ENCODE measurements at regions not wholly inside any gene's neighbourhood (a gene's known extent, or its start where the extent isn't known, plus 50 kb on each side); places are given as distances from the start of the nearest gene placed in this dataset.

- Mint-ChIP-seq H3K4me3 (no peak overlapping the region), H3K27ac (no peak overlapping the region), H3K4me1 (ENCODE audit: low read depth) (no peaks in the 10 kb centered on the region), H3K36me3 (ENCODE audit: low read depth) (no peaks in the 10 kb centered on the region), H3K9me3 (no peaks in the 10 kb centered on the region), H3K27me3 (peaks cover 5% of the 10 kb centered on the region)
- no peak overlapping the region for H3K4me3 ChIP-seq (ENCODE audit: low read length)
- intact Hi-C loops (cut with DNase I, micrococcal nuclease): no loop called here
- H3K27me3 ChIP-seq (ENCODE audit: control insufficient read depth in 1 of 2, insufficient read depth in 2 of 2, low read length in 2 of 2): no peaks in the 10 kb centered on the region
- ATAC-seq (ENCODE audit: poor library complexity): no peak
- ChIA-PET POLR2A (no interaction called here), CTCF (no interaction called here)
- TF ChIP-seq CTCF (IDR thresholded peaks at IDR 0.05): no peak
- H3K4me1 ChIP-seq (ENCODE audit: insufficient read depth, low read length): no peaks in the 10 kb centered on the region
- no peak for DNase-seq
- no peak overlapping the region for H3K27ac ChIP-seq (ENCODE audit: low read depth in 1 of 2, low read length in 2 of 2)
- no peaks in the 10 kb centered on the region for H3K36me3 ChIP-seq (ENCODE audit: insufficient read depth, low read length)
- no peaks in the 10 kb centered on the region for H3K9me3 ChIP-seq (ENCODE audit: control insufficient read depth in 1 of 2, insufficient read depth in 1 of 2, low read length in 2 of 2)
These were observed 203.5 kb upstream of the PLXNC1 start for GRCh38 chr12:93944911-93945310.

GRCh38 chr12:93946542-93947150, 201.7 kb upstream of the PLXNC1 start:
- Mint-ChIP-seq H3K27ac (no peak overlapping the region), H3K36me3 (ENCODE audit: low read depth) (no peaks in the 10 kb centered on the region), H3K4me3 (no peak overlapping the region), H3K4me1 (ENCODE audit: low read depth) (no peaks in the 10 kb centered on the region), H3K9me3 (no peaks in the 10 kb centered on the region), H3K27me3 (peaks cover 5% of the 10 kb centered on the region)
- no peak for ATAC-seq (ENCODE audit: poor library complexity)
- no peaks in the 10 kb centered on the region for H3K4me1 ChIP-seq (ENCODE audit: insufficient read depth, low read length)
- H3K9me3 ChIP-seq (ENCODE audit: control insufficient read depth in 1 of 2, insufficient read depth in 1 of 2, low read length in 2 of 2): no peaks in the 10 kb centered on the region
- intact Hi-C loops (cut with DNase I, micrococcal nuclease): no loop called here
- ChIA-PET POLR2A (no interaction called here), CTCF (no interaction called here)
- TF ChIP-seq CTCF (IDR thresholded peaks at IDR 0.05): no peak
- no peaks in the 10 kb centered on the region for H3K27me3 ChIP-seq (ENCODE audit: control insufficient read depth in 1 of 2, insufficient read depth in 2 of 2, low read length in 2 of 2)
- DNase-seq: no peak
- no peak overlapping the region for H3K4me3 ChIP-seq (ENCODE audit: low read length)
- H3K27ac ChIP-seq (ENCODE audit: low read depth in 1 of 2, low read length in 2 of 2): no peak overlapping the region
- no peaks in the 10 kb centered on the region for H3K36me3 ChIP-seq (ENCODE audit: insufficient read depth, low read length)

- no peak for TF ChIP-seq CTCF (IDR thresholded peaks at IDR 0.05)
- H3K9me3 Mint-ChIP-seq: no peaks in the 10 kb centered on the region
- H3K4me1 Mint-ChIP-seq (ENCODE audit: low read depth): no peaks in the 10 kb centered on the region
- H3K27ac Mint-ChIP-seq: no peak overlapping the region
- ChIA-PET POLR2A (no interaction called here), CTCF (no interaction called here)
- no peaks in the 10 kb centered on the region for H3K36me3 Mint-ChIP-seq (ENCODE audit: low read depth)
- peaks cover 5% of the 10 kb centered on the region for H3K27me3 Mint-ChIP-seq
- intact Hi-C loops (cut with DNase I, micrococcal nuclease): no loop called here
- Histone ChIP-seq H3K27ac (ENCODE audit: low read depth in 1 of 2, low read length in 2 of 2) (no peak overlapping the region), H3K4me1 (ENCODE audit: insufficient read depth, low read length) (no peaks in the 10 kb centered on the region), H3K9me3 (ENCODE audit: control insufficient read depth in 1 of 2, insufficient read depth in 1 of 2, low read length in 2 of 2) (no peaks in the 10 kb centered on the region), H3K36me3 (ENCODE audit: insufficient read depth, low read length) (no peaks in the 10 kb centered on the region), H3K27me3 (ENCODE audit: control insufficient read depth in 1 of 2, insufficient read depth in 2 of 2, low read length in 2 of 2) (no peaks in the 10 kb centered on the region), H3K4me3 (ENCODE audit: low read length) (no peak overlapping the region)
- H3K4me3 Mint-ChIP-seq: no peak overlapping the region
- DNase-seq (no peak), ATAC-seq (ENCODE audit: poor library complexity) (no peak)
These were observed 200.9 kb upstream of the PLXNC1 start for GRCh38 chr12:93947486-93947885.

Measured in CD4-positive, alpha-beta T cell (primary cell).